ENCODE measurements at regions not wholly inside any gene's neighbourhood (a gene's known extent, or its start where the extent isn't known, plus 50 kb on each side); places are given as distances from the start of the nearest gene placed in this dataset.

DNA sequence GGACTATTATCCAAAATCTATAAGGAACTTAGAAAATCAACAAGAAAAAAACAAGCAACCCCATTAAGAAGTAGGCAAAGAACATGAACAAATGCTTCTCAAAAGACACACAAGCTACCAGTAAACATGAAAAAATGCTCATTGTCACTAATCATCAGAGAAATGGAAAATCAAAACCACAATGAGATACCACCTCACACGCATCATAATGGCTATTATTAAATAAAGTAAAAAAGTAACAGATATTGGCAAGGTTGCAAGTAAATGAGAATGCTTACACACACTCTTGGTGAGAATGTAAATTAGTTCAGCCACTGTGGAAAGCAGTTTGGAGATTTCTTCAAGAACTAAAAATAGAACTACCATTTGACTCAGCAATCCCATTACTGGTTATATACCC is 167.0 kb upstream of the DMRTA1 start:
- Histone ChIP-seq H2AFZ (ENCODE audit: low read depth, low read length) (no peak overlapping the region), H3K27me3 (ENCODE audit: low read depth, low read length) (no peaks in the 10 kb centered on the region), H3K27ac (ENCODE audit: low read length) (no peak overlapping the region), H3K4me2 (ENCODE audit: low read length) (no peak overlapping the region), H4K20me1 (ENCODE audit: insufficient read depth, low read length) (no peaks in the 10 kb centered on the region), H3K9me3 (ENCODE audit: insufficient read depth, low read length) (no peaks in the 10 kb centered on the region), H3K4me1 (ENCODE audit: low read length) (no peaks in the 10 kb centered on the region), H3K36me3 (replicated peaks; ENCODE audit: low read depth, low read length) (no peaks in the 10 kb centered on the region), H3K79me2 (ENCODE audit: low read length) (no peaks in the 10 kb centered on the region), H3K9ac (ENCODE audit: low read length) (no peak overlapping the region), H3K4me3 (ENCODE audit: low read length) (no peak overlapping the region)
- TF ChIP-seq EZH2phosphoT487 (IDR thresholded peaks at IDR 0.05; ENCODE audit: low read depth), result no peak
- TF ChIP-seq, protein P1, sequence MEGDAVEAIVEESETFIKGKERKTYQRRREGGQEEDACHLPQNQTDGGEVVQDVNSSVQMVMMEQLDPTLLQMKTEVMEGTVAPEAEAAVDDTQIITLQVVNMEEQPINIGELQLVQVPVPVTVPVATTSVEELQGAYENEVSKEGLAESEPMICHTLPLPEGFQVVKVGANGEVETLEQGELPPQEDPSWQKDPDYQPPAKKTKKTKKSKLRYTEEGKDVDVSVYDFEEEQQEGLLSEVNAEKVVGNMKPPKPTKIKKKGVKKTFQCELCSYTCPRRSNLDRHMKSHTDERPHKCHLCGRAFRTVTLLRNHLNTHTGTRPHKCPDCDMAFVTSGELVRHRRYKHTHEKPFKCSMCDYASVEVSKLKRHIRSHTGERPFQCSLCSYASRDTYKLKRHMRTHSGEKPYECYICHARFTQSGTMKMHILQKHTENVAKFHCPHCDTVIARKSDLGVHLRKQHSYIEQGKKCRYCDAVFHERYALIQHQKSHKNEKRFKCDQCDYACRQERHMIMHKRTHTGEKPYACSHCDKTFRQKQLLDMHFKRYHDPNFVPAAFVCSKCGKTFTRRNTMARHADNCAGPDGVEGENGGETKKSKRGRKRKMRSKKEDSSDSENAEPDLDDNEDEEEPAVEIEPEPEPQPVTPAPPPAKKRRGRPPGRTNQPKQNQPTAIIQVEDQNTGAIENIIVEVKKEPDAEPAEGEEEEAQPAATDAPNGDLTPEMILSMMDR (IDR thresholded peaks at IDR 0.05; ENCODE audit: low read depth, low read length), result no peak

DNA sequence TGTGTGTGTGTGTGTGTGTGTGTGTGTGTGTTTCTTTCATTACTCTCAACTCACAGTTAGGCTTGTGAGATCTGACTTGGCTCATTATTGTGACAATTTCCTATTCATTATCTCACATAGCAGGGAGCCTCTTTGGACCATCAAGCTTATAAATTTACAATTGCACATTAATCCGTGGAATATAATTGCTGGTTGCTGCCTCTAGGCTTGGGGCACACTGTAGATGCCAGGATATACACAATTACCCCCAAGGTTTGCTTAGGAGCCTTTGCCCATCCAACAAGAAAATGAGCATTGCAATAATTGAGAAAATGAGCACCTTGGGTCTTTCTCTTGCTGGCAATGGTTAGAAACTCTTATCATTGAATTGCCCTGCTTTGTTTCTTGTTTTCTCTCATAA is 161.6 kb upstream of the DMRTA1 start:
- no peaks in the 10 kb centered on the region for H3K9me3 ChIP-seq (ENCODE audit: insufficient read depth, low read length)
- H4K20me1 ChIP-seq (ENCODE audit: insufficient read depth, low read length), result no peaks in the 10 kb centered on the region
- H2AFZ ChIP-seq (ENCODE audit: low read depth, low read length), result no peak overlapping the region
- no peak overlapping the region for H3K4me3 ChIP-seq (ENCODE audit: low read length)
- no peaks in the 10 kb centered on the region for H3K79me2 ChIP-seq (ENCODE audit: low read length)
- no peak overlapping the region for H3K4me2 ChIP-seq (ENCODE audit: low read length)
- TF ChIP-seq, protein P1 (IDR thresholded peaks at IDR 0.05; ENCODE audit: low read depth, low read length), result no peak
- no peak for TF ChIP-seq EZH2phosphoT487 (IDR thresholded peaks at IDR 0.05; ENCODE audit: low read depth)
- no peaks in the 10 kb centered on the region for H3K4me1 ChIP-seq (ENCODE audit: low read length)
- H3K36me3 ChIP-seq (replicated peaks; ENCODE audit: low read depth, low read length), result no peaks in the 10 kb centered on the region
- no peaks in the 10 kb centered on the region for H3K27me3 ChIP-seq (ENCODE audit: low read depth, low read length)
- no peak overlapping the region for H3K27ac ChIP-seq (ENCODE audit: low read length)
- H3K9ac ChIP-seq (ENCODE audit: low read length), result no peak overlapping the region

DNA sequence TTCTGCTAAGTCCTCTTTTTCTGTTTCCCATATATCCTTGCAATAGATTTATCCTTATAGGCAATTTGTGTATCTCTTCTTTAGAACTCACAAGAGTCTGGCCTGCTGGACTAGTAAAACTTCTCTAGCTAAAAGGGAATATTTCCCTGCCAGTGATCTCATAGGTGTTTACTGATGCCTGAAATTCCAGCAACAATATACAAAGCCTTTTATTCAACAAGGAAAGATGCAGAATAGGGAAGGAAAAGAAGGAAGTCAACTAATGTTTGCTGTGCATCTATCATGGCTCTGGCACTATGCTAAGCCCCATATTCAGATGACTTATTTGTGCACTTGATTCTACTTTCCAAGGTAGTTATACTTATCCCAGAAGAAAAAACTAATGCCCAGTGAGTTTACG is 160.0 kb upstream of the DMRTA1 start:
- Histone ChIP-seq H2AFZ (ENCODE audit: low read depth, low read length) (no peak overlapping the region), H4K20me1 (ENCODE audit: insufficient read depth, low read length) (no peaks in the 10 kb centered on the region), H3K79me2 (ENCODE audit: low read length) (no peaks in the 10 kb centered on the region), H3K27me3 (ENCODE audit: low read depth, low read length) (no peaks in the 10 kb centered on the region), H3K9ac (ENCODE audit: low read length) (no peak overlapping the region), H3K27ac (ENCODE audit: low read length) (no peak overlapping the region), H3K4me1 (ENCODE audit: low read length) (no peaks in the 10 kb centered on the region), H3K9me3 (ENCODE audit: insufficient read depth, low read length) (no peaks in the 10 kb centered on the region), H3K4me3 (ENCODE audit: low read length) (no peak overlapping the region), H3K36me3 (replicated peaks; ENCODE audit: low read depth, low read length) (no peaks in the 10 kb centered on the region), H3K4me2 (ENCODE audit: low read length) (no peak overlapping the region)
- TF ChIP-seq, protein P1 (IDR thresholded peaks at IDR 0.05; ENCODE audit: low read depth, low read length), result no peak

DNA sequence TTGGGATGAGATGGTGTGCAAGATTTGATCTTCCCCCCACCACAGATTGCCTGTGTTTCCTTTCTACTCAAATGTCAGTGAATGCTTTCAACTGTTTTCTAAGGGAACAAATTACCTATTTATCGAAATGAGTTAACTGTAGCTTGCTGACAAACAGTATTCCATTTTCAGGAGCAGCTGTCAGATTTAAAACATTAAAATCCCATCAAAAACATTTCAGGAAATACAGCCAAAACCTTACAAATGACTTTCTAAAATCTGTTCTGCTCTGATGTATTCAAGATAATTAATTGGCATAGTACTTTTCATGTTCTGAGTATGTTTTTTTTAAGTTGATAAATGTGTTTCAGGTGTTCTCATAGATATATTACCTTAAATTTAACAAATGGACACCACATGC is 158.0 kb upstream of the DMRTA1 start:
- H3K9ac ChIP-seq (ENCODE audit: low read length), result no peak overlapping the region
- no peak overlapping the region for H3K4me2 ChIP-seq (ENCODE audit: low read length)
- H3K79me2 ChIP-seq (ENCODE audit: low read length), result no peaks in the 10 kb centered on the region
- no peak overlapping the region for H3K27ac ChIP-seq (ENCODE audit: low read length)
- no peak for TF ChIP-seq EZH2phosphoT487 (IDR thresholded peaks at IDR 0.05; ENCODE audit: low read depth)
- TF ChIP-seq, protein P1 (IDR thresholded peaks at IDR 0.05; ENCODE audit: low read depth, low read length), result no peak
- H3K27me3 ChIP-seq (ENCODE audit: low read depth, low read length), result no peaks in the 10 kb centered on the region
- H3K4me1 ChIP-seq (ENCODE audit: low read length), result no peaks in the 10 kb centered on the region
- no peaks in the 10 kb centered on the region for H3K9me3 ChIP-seq (ENCODE audit: insufficient read depth, low read length)
- no peak overlapping the region for H3K4me3 ChIP-seq (ENCODE audit: low read length)
- no peaks in the 10 kb centered on the region for H4K20me1 ChIP-seq (ENCODE audit: insufficient read depth, low read length)
- no peaks in the 10 kb centered on the region for H3K36me3 ChIP-seq (replicated peaks; ENCODE audit: low read depth, low read length)
- no peak overlapping the region for H2AFZ ChIP-seq (ENCODE audit: low read depth, low read length)

Data from OCI-LY3 (cell line).